ENCODE measurements at regions not wholly inside any gene's neighbourhood (a gene's known extent, or its start where the extent isn't known, plus 50 kb on each side); places are given as distances from the start of the nearest gene placed in this dataset.
A peak's percentile ranks its signal among the peaks of the same experiment; 100 is the strongest.

DNA sequence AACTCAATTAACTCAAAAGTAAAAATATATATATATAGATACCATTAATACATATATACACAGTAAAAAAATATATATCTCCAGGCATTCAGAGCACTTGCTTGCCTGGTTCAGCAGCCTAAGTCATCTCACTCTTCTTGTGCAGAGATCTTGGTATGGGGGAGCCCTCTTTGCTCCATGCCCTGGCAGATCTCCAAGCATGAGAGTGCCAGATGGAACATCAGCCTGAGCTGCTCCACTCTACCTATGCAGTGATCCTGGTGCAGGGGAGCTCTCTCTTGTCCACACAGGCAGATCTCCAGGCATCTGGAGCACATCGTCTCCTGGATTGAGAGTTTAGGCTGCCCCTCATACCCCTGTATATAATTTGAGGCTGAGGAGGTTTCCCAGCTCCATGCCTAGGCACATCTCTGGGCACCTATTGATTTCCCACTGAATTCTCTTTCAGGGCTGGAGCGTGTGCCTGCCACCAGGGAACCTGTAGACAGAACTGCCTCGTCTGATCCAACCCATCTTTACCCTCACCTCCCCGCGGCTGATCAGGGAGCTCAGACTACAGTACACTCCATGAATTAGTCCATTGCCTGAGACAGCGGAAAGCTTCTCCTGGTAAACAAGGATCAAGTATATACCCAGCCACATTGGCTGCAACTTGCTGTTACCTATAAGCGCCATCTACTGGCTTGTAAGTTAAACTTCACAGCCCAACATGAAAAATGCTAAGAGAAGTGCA, 342.4 kb upstream of the GRIA1 start:
- no peak for DNase-seq (ENCODE audit: extremely low read depth, low read depth)
- peak; percentile 51 for TF ChIP-seq CTCF (IDR thresholded peaks at IDR 0.05; ENCODE audit: low read depth, low read length)

DNA sequence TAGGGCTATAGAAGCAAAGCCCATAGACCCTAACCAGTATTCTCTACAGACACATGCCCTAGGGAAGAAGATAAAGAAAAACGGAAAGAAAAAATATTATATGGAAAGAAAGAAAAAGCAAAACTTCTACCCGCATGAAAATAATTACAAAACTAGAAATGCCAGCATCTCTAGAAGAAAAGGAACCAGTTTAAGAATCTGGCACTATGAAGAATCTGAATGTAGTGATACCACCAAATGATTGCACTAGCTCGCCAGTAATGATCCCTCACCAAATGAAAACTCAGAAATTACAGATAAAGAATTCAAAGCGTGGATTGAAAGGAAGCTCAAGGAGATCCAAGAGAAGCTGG, 341.9 kb upstream of the GRIA1 start:
- no peak for TF ChIP-seq CTCF (IDR thresholded peaks at IDR 0.05; ENCODE audit: low read depth, low read length)

GRCh38 chr5:153151558-153151957, 338.9 kb upstream of the GRIA1 start:
- TF ChIP-seq CTCF (IDR thresholded peaks at IDR 0.05; ENCODE audit: low read depth, low read length) = no peak
- DNase-seq (ENCODE audit: extremely low read depth, low read depth) = no peak

More for the DNA sequence above, 341.9 kb upstream of the GRIA1 start:
- no peak for DNase-seq (ENCODE audit: extremely low read depth, low read depth)

DNA sequence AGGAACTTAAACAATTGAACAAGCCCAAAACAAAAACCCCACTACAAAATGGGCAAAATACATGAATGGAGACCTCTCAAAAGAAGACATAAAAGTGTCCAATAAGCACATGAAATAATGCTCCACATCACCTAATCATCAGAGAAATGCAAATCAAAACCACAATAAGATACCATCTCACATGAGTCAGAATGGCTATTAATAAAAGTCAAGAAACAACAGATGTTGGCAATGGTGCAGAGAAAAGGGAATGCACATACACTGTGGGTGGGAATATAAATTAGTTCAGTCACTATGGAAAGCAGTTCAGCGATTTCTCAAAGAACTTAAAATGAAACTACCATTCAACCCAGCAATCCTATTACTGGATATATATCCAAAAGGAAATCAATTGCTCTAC, 337.4 kb upstream of the GRIA1 start:
- DNase-seq (ENCODE audit: extremely low read depth, low read depth) = no peak
- TF ChIP-seq CTCF (IDR thresholded peaks at IDR 0.05; ENCODE audit: low read depth, low read length) = no peak

DNA sequence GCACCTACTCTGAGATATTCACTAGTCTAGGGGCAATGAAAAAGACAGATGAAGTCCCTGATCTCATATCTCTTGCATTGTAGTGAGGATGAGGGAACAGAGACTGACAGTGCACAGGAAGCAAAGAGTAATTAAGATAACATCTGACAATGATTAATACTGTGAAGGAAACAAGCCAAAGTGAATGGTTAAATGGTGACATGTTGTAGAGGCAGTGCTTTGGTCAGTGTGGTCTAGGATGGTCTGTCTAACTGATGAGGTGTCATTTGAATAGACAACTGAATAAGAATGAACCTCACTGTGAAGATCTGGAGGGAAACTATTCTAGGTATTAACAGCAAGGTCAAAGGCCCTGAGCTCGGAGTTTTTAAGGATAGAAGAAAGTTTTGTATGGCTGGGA, 333.3 kb upstream of the GRIA1 start:
- DNase-seq (ENCODE audit: extremely low read depth, low read depth) = no peak
- TF ChIP-seq CTCF (IDR thresholded peaks at IDR 0.05; ENCODE audit: low read depth, low read length) = no peak

DNA sequence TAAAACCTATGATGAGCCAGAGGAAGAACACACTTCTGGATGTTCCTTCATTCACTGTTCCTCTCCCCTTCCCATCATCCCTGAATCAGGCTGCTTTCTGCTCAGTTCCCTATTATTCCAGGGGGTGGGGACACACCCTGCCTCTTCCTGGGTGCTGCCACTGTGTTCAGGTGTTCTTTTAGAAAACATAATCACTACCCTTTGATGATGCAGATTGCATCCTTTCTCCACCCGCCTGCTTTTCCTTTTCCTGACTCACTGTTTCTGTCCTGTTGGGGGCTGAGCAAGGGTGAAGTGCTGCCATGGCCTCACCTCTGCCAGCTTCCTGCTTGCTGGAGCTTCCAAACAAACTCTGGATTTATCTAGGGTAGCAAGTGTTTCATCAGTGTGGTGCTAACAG, 331.9 kb upstream of the GRIA1 start:
- DNase-seq (ENCODE audit: extremely low read depth, low read depth) = no peak
- TF ChIP-seq CTCF (IDR thresholded peaks at IDR 0.05; ENCODE audit: low read depth, low read length) = no peak

GRCh38 chr5:153159616-153160015, 330.9 kb upstream of the GRIA1 start:
- DNase-seq (ENCODE audit: extremely low read depth, low read depth) = no peak
- no peak for TF ChIP-seq CTCF (IDR thresholded peaks at IDR 0.05; ENCODE audit: low read depth, low read length)

Measured in AG09319 (cell line).